Bronchial epithelial cell (primary cell): ENCODE measurements at regions not wholly inside any gene's neighbourhood (a gene's known extent, or its start where the extent isn't known, plus 50 kb on each side); places are given as distances from the start of the nearest gene placed in this dataset.
A peak's percentile ranks its signal among the peaks of the same experiment; 100 is the strongest.

ENCODE experiments used
- DNase-seq: peaks from one replicate; pipeline ENCODE4 v3.0.0-alpha.2; 2010; ENCODE audit warnings: low read depth
- FAIRE-seq: peaks from 2 replicates; lab custom pipeline; 2011; peaks lifted over from hg19 to GRCh38; lab: Jason Lieb, UNC
- H3K27me3 ChIP-seq: 2 replicates; pipeline ENCODE4 v1.5.1; 2011; ENCODE audit warnings: low read length; ENCODE audit not compliant: control insufficient read depth, insufficient read depth
- H3K36me3 ChIP-seq: 2 replicates; pipeline ENCODE4 v1.5.1; 2011; ENCODE audit warnings: low read length; ENCODE audit not compliant: control insufficient read depth, insufficient read depth
- H3K4me3 ChIP-seq: 2 replicates; pipeline ENCODE4 v1.5.1; 2011; ENCODE audit warnings: mild to moderate bottlenecking, low read depth, low read length, control low read depth
- TF ChIP-seq, protein P1 (sequence below): IDR thresholded peaks from 2 replicates; pipeline ENCODE4 v1.5.1; 2011; ENCODE audit warnings: mild to moderate bottlenecking, moderate library complexity, low read length, control low read depth, inconsistent platforms; ENCODE audit not compliant: insufficient read depth, severe bottlenecking

DNA sequence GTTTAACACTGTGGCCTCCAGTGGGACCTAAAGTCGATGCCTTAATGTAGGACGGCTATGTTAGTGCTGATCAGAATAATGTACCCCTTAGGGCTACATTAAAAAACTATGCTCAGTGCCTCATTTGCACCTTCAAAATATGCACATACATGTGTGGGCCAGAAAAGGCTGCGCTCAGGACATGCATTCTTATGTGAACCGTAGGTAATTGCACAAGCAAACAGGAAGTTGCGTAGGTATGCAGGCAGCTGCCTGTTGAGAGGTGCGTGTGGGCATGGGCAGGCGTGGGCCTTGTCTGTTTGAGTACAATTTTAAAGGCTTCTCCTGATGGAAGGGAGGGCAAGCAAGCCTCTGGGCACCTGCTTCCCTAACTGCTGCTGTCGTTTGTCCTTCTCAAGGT is 116.2 kb upstream of the JAG1 start:
- no peaks in the 10 kb centered on the region for H3K36me3 ChIP-seq
- peak; percentile 79 for FAIRE-seq
- TF ChIP-seq, protein P1, sequence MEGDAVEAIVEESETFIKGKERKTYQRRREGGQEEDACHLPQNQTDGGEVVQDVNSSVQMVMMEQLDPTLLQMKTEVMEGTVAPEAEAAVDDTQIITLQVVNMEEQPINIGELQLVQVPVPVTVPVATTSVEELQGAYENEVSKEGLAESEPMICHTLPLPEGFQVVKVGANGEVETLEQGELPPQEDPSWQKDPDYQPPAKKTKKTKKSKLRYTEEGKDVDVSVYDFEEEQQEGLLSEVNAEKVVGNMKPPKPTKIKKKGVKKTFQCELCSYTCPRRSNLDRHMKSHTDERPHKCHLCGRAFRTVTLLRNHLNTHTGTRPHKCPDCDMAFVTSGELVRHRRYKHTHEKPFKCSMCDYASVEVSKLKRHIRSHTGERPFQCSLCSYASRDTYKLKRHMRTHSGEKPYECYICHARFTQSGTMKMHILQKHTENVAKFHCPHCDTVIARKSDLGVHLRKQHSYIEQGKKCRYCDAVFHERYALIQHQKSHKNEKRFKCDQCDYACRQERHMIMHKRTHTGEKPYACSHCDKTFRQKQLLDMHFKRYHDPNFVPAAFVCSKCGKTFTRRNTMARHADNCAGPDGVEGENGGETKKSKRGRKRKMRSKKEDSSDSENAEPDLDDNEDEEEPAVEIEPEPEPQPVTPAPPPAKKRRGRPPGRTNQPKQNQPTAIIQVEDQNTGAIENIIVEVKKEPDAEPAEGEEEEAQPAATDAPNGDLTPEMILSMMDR = no peak
- peak; percentile 91 for DNase-seq
- no peak overlapping the region for H3K4me3 ChIP-seq
- H3K27me3 ChIP-seq = no peaks in the 10 kb centered on the region

DNA sequence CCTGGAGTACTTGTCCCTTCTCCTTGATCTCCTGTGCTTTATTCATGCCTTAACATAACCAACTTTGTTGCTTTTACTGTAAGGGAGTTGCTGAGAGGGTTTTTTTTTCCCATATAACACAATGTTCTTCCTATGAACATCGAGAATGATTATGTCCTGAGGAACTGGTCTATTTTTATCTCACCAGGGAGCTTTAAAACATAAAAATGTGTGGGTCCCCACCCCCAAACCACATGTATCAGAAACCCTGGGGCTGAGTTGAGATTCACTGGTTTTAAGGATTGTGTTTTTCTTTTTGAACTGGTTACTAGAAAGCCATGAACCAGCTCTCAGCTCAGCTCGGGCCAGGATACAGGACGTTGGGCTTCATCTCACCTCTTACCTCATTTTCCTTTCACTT is 118.5 kb upstream of the JAG1 start:
- TF ChIP-seq, protein P1 = no peak
- FAIRE-seq (no peak), DNase-seq (no peak)
- H3K4me3 ChIP-seq = no peak overlapping the region
- no peaks in the 10 kb centered on the region for H3K36me3 ChIP-seq
- no peaks in the 10 kb centered on the region for H3K27me3 ChIP-seq

DNA sequence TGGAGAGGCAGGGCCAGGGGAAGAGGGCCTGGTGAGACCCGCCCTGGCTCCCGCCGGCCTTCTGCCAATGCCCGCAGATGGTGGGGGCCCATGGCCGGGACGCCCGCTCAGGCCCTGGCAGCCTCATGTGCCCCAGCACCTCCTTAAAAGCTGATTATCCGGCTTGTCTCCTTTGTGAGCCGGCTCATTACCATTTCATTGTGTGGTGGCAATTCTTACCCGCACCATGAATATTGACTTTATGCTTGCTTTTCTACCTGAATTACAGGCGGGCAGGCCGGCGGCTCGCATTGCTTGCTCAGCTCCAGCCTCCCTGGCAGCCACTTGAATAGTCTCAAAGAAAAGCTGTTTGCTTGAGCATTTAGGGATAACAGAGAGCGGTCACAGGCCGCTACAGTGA is 120.0 kb upstream of the JAG1 start:
- no peaks in the 10 kb centered on the region for H3K27me3 ChIP-seq
- no peaks in the 10 kb centered on the region for H3K36me3 ChIP-seq
- TF ChIP-seq, protein P1 = no peak
- no peak for FAIRE-seq
- no peak for DNase-seq
- H3K4me3 ChIP-seq = no peak overlapping the region

DNA sequence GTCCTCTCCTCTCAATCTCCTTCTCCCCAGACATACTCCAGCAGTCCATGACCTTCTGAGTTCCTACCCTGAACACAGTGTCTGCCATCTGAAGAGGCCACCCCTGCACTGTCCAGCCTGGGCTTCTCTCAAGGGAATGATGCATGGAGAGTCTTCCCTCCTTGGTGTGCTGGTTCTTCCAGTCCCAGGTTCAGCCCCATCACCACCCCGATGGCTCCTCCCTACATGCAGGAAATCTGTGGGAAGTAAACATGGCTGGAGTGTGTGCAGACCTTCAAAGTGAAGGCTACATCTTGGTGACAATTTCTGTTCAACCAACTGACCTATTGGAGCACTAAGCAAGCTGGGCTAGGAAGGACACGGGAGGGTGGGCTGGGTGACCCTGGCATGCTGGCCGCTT is 121.0 kb upstream of the JAG1 start:
- no peaks in the 10 kb centered on the region for H3K27me3 ChIP-seq
- no peaks in the 10 kb centered on the region for H3K36me3 ChIP-seq
- no peak overlapping the region for H3K4me3 ChIP-seq
- DNase-seq = no peak
- no peak for FAIRE-seq
- TF ChIP-seq, protein P1 = no peak

DNA sequence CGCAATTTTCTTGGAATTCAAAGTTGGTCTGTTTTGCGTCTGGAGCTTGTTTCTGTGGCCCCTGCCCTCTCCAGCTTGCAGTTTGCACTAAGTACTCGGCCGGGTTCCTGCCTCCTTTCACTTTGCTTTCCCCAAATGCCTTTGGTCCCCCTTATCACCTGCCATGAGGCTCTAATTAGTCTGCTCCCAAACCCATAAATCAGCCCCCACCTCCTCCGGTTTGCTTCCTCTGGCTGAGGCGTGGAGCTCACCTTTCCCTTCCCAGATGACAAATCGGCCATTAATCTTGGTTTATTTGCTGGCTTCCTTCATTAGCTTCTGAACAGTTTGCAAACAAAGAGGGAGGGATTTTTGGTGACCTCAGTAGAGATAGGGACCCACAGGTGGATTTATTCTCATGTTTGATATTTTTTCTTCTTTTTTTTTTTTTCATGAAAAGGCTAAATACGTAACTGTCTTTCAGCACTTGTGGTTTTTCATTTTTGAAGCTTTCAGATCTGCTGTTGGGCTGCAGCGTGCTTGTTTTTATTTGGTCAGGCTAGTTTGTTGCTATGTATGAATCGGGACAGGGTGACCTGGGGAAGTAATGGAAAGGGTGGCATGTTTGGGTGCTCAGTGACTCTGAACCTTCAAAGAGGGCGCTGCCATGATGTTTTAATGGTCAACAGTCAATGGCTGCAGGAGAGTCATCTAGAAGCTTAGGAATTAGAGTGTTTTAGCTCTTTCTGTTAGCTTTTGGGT is 121.7 kb upstream of the JAG1 start:
- Histone ChIP-seq H3K27me3 (no peaks in the 10 kb centered on the region), H3K36me3 (no peaks in the 10 kb centered on the region), H3K4me3 (no peak overlapping the region)
- TF ChIP-seq, protein P1 = no peak
- no peak for DNase-seq
- FAIRE-seq = no peak

DNA sequence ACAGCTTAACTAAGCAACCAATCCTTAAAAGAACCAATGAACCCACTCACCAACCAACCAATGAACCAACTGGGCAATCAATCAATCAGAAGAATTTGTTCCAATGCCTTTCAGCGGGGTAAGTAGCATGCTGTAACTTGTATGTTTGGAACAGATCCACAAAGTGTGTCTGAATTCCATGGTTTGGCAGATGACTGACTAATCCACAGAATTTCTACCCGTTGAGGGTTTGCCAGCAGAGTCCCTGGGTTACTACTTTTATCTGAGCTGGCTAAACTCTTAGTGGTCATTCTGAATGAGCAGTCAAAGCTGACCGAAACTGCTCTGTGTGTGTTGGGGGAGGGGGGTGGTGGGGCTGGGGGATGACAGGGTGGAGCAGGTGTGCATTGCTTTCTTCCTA is 125.0 kb upstream of the JAG1 start:
- H3K27me3 ChIP-seq = no peaks in the 10 kb centered on the region
- no peak overlapping the region for H3K4me3 ChIP-seq
- no peaks in the 10 kb centered on the region for H3K36me3 ChIP-seq
- TF ChIP-seq, protein P1 = no peak
- DNase-seq = peak; percentile 96
- no peak for FAIRE-seq
